ENCODE measurements at regions not wholly inside any gene's neighbourhood (a gene's known extent, or its start where the extent isn't known, plus 50 kb on each side); places are given as distances from the start of the nearest gene placed in this dataset.

DNA sequence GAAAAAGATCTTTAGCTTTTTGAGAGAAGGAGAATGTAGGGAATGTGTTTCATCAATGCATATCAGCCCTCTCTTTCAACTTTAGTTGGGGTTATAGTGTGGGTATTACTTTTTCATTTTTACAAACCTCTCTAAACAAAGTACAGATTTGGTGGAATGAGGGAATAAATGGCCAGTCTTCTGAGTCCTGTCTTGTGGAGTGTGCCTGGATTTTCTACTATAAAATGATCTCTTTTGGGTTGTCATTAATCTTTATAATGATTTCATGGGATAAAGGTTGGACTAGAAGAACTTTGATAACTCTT lies 209.3 kb downstream of the RNF144B start:
- peaks cover 5% of the 10 kb centered on the region for H3K4me1 Mint-ChIP-seq
- TF ChIP-seq, protein P1, sequence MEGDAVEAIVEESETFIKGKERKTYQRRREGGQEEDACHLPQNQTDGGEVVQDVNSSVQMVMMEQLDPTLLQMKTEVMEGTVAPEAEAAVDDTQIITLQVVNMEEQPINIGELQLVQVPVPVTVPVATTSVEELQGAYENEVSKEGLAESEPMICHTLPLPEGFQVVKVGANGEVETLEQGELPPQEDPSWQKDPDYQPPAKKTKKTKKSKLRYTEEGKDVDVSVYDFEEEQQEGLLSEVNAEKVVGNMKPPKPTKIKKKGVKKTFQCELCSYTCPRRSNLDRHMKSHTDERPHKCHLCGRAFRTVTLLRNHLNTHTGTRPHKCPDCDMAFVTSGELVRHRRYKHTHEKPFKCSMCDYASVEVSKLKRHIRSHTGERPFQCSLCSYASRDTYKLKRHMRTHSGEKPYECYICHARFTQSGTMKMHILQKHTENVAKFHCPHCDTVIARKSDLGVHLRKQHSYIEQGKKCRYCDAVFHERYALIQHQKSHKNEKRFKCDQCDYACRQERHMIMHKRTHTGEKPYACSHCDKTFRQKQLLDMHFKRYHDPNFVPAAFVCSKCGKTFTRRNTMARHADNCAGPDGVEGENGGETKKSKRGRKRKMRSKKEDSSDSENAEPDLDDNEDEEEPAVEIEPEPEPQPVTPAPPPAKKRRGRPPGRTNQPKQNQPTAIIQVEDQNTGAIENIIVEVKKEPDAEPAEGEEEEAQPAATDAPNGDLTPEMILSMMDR (IDR thresholded peaks at IDR 0.05): peak; percentile 8
- H3K27me3 Mint-ChIP-seq (ENCODE audit: low read depth, poor library complexity): peaks cover 3% of the 10 kb centered on the region
- no peaks in the 10 kb centered on the region for H3K36me3 Mint-ChIP-seq (ENCODE audit: low read depth)
- H3K4me3 Mint-ChIP-seq: no peak overlapping the region
- DNase-seq: no peak
- H3K9me3 Mint-ChIP-seq: no peaks in the 10 kb centered on the region
- H3K27ac Mint-ChIP-seq: no peak overlapping the region

GRCh38 chr6:18598551-18599264 lies 211.6 kb downstream of the RNF144B start:
- Mint-ChIP-seq H3K27me3 (ENCODE audit: low read depth, poor library complexity) (peaks cover 3% of the 10 kb centered on the region), H3K4me1 (peaks cover 5% of the 10 kb centered on the region), H3K9me3 (no peaks in the 10 kb centered on the region), H3K27ac (peak overlapping the region; percentile 36), H3K4me3 (no peak overlapping the region), H3K36me3 (ENCODE audit: low read depth) (no peaks in the 10 kb centered on the region)
- TF ChIP-seq, protein P1 (IDR thresholded peaks at IDR 0.05): no peak
- DNase-seq: no peak

DNA sequence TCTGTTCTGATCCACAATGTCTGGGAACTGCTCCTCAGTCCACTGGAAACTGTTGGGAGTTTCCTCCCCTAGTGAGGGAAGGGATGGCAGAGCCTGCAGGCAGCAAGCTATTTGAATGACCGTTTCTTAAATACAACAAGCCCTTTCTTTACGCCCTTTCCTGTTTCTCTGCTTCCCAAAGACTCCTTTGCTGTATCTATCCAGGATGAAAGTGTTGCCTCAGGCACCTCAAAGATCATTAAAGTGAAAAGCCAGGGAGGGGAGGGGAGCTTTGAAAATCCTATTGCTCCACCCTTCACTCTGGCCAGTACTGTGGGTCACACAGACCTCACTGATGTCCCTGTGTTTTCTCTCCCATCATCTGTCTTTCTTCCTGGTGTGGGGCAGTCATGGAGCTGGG lies 213.1 kb downstream of the RNF144B start:
- peak overlapping the region; percentile 33 for H3K27ac Mint-ChIP-seq
- no peak for DNase-seq
- H3K4me3 Mint-ChIP-seq: no peak overlapping the region
- H3K4me1 Mint-ChIP-seq: peaks cover 5% of the 10 kb centered on the region
- TF ChIP-seq, protein P1 (IDR thresholded peaks at IDR 0.05): no peak
- H3K36me3 Mint-ChIP-seq (ENCODE audit: low read depth): no peaks in the 10 kb centered on the region
- H3K9me3 Mint-ChIP-seq: no peaks in the 10 kb centered on the region
- H3K27me3 Mint-ChIP-seq (ENCODE audit: low read depth, poor library complexity): peaks cover 3% of the 10 kb centered on the region

- no peak for DNase-seq
- no peak overlapping the region for H3K27ac Mint-ChIP-seq
- TF ChIP-seq, protein P1 (IDR thresholded peaks at IDR 0.05): no peak
- no peak overlapping the region for H3K4me3 Mint-ChIP-seq
- peaks cover 3% of the 10 kb centered on the region for H3K27me3 Mint-ChIP-seq (ENCODE audit: low read depth, poor library complexity)
- peaks cover 5% of the 10 kb centered on the region for H3K4me1 Mint-ChIP-seq
- no peaks in the 10 kb centered on the region for H3K36me3 Mint-ChIP-seq (ENCODE audit: low read depth)
- no peaks in the 10 kb centered on the region for H3K9me3 Mint-ChIP-seq
Observed at GRCh38 chr6:18601516-18602020, 214.4 kb downstream of the RNF144B start.

GRCh38 chr6:18602931-18603330 lies 215.8 kb downstream of the RNF144B start:
- no peak overlapping the region for H3K27ac Mint-ChIP-seq
- TF ChIP-seq, protein P1 (IDR thresholded peaks at IDR 0.05): no peak
- no peak overlapping the region for H3K4me3 Mint-ChIP-seq
- H3K36me3 Mint-ChIP-seq (ENCODE audit: low read depth): no peaks in the 10 kb centered on the region
- H3K9me3 Mint-ChIP-seq: no peaks in the 10 kb centered on the region
- DNase-seq: no peak
- peaks cover 5% of the 10 kb centered on the region for H3K4me1 Mint-ChIP-seq
- H3K27me3 Mint-ChIP-seq (ENCODE audit: low read depth, poor library complexity): peaks cover 3% of the 10 kb centered on the region

DNA sequence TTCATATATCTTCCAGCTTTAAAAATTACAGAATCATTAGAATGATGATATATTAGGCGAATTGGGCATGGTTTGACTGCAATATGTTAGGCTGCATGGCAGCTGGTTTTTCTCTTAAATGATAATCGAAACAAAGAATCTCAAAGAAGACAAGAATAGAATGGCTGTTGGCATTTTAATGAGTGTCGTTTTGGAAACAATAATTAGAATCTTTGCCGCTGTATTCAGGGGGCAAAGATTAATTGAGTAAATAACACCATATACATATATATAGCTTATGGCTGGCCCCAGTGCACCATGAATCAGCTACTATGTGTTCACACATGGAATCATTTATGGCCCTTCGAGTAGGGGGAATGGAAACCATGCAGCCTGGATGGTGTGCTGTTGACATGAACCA lies 216.2 kb downstream of the RNF144B start:
- peaks cover 5% of the 10 kb centered on the region for H3K4me1 Mint-ChIP-seq
- H3K9me3 Mint-ChIP-seq: no peaks in the 10 kb centered on the region
- no peak overlapping the region for H3K27ac Mint-ChIP-seq
- TF ChIP-seq, protein P1 (IDR thresholded peaks at IDR 0.05): no peak
- H3K36me3 Mint-ChIP-seq (ENCODE audit: low read depth): no peaks in the 10 kb centered on the region
- H3K27me3 Mint-ChIP-seq (ENCODE audit: low read depth, poor library complexity): peaks cover 3% of the 10 kb centered on the region
- H3K4me3 Mint-ChIP-seq: no peak overlapping the region
- no peak for DNase-seq

Measured in nephron progenitor cell (in vitro differentiated cells).